Right atrium auricular region (tissue), 2 donors: ENCODE measurements at regions not wholly inside any gene's neighbourhood (a gene's known extent, or its start where the extent isn't known, plus 50 kb on each side); places are given as distances from the start of the nearest gene placed in this dataset.

ENCODE experiments used
- DNase-seq: peaks from one replicate; pipeline ENCODE4 v3.0.0-alpha.2; 2019; ENCODE audit warnings: low spot score
- H3K27ac ChIP-seq, 2 donors: fragments of 200-600 bp; sonication (generic); 1 replicate in 1 of 2; 2 replicates in 1 of 2; pipeline ENCODE4 v1.5.1; 2016 to 2019
- H3K27me3 ChIP-seq, 2 donors: fragments of 200-600 bp; sonication (generic); one replicate each; pipeline versions ENCODE4 v1.5.1 to v1.6.0; 2017 to 2019
- H3K36me3 ChIP-seq: fragments of 200-600 bp; sonication (generic); one replicate; pipeline ENCODE4 v1.5.1; 2016
- H3K4me1 ChIP-seq, 2 donors: fragments of 200-600 bp; sonication (generic); one replicate each; pipeline versions ENCODE4 v1.5.1 to v1.6.0; 2017 to 2019
- H3K4me3 ChIP-seq, 2 donors: fragments of 200-600 bp; sonication (generic); 1 replicate in 1 of 2; 2 replicates in 1 of 2; pipeline ENCODE4 v1.5.1; 2017 to 2019; ENCODE audit warnings: mild to moderate bottlenecking in 1 of 2, moderate library complexity in 1 of 2
- H3K9me3 ChIP-seq, 2 donors: fragments of 200-600 bp; sonication (generic); one replicate each; pipeline ENCODE4 v1.5.1; 2019
- CTCF ChIP-seq, 2 donors: fragments of 200-600 bp; sonication (generic); IDR thresholded peaks; one replicate each; pipeline ENCODE4 v1.5.1; 2019; ENCODE audit warnings: antibody characterized with exemption in 2 of 2

GRCh38 chr2:38182492-38183003 is 106.6 kb upstream of the CYP1B1 start:
- Histone ChIP-seq H3K9me3 (no peaks in the 10 kb centered on the region), H3K27ac (no peak overlapping the region), H3K36me3 (no peaks in the 10 kb centered on the region), H3K4me1 (peaks cover 0 to 14% of the 10 kb centered on the region in 2 donors), H3K4me3 (no peak overlapping the region), H3K27me3 (no peaks in the 10 kb centered on the region)
- no peak for DNase-seq
- no peak for TF ChIP-seq CTCF (IDR thresholded peaks at IDR 0.05)

- H3K27ac ChIP-seq: no peak overlapping the region
Observed at GRCh38 chr2:38181806-38182491, 106.0 kb upstream of the CYP1B1 start.

GRCh38 chr2:38180754-38181153 is 104.8 kb upstream of the CYP1B1 start:
- peaks cover 0 to 11% of the 10 kb centered on the region in 2 donors for H3K4me1 ChIP-seq

More at GRCh38 chr2:38181806-38182491, 106.0 kb upstream of the CYP1B1 start:
- Histone ChIP-seq H3K27me3 (no peaks in the 10 kb centered on the region), H3K9me3 (no peaks in the 10 kb centered on the region), H3K4me1 (peaks cover 0 to 11% of the 10 kb centered on the region in 2 donors), H3K36me3 (no peaks in the 10 kb centered on the region), H3K4me3 (no peak overlapping the region)
- no peak for DNase-seq
- TF ChIP-seq CTCF (IDR thresholded peaks at IDR 0.05): no peak

GRCh38 chr2:38178556-38179419 is 102.8 kb upstream of the CYP1B1 start:
- H3K4me3 ChIP-seq: no peak overlapping the region
- DNase-seq: peak; percentile 79
- no peaks in the 10 kb centered on the region for H3K36me3 ChIP-seq
- H3K4me1 ChIP-seq: peaks cover 0 to 11% of the 10 kb centered on the region in 2 donors
- TF ChIP-seq CTCF (IDR thresholded peaks at IDR 0.05): no peak
- H3K27me3 ChIP-seq: no peaks in the 10 kb centered on the region
- peak overlapping the region; percentile 55 to 64 for H3K27ac ChIP-seq
- no peaks in the 10 kb centered on the region for H3K9me3 ChIP-seq

More at GRCh38 chr2:38180754-38181153, 104.8 kb upstream of the CYP1B1 start:
- DNase-seq: no peak
- no peak overlapping the region for H3K4me3 ChIP-seq
- no peaks in the 10 kb centered on the region for H3K9me3 ChIP-seq
- no peak overlapping the region for H3K27ac ChIP-seq
- no peak for TF ChIP-seq CTCF (IDR thresholded peaks at IDR 0.05)
- H3K36me3 ChIP-seq: no peaks in the 10 kb centered on the region
- H3K27me3 ChIP-seq: no peaks in the 10 kb centered on the region

GRCh38 chr2:38178119-38178518 is 102.2 kb upstream of the CYP1B1 start:
- DNase-seq: peak; percentile 75
- Histone ChIP-seq H3K27ac (peak overlapping the region; percentile 55 to 64), H3K9me3 (no peaks in the 10 kb centered on the region), H3K36me3 (no peaks in the 10 kb centered on the region), H3K27me3 (no peaks in the 10 kb centered on the region), H3K4me3 (no peak overlapping the region), H3K4me1 (peaks cover 0 to 11% of the 10 kb centered on the region in 2 donors)
- TF ChIP-seq CTCF (IDR thresholded peaks at IDR 0.05): no peak
